HEK293 (cell line): ENCODE measurements at regions not wholly inside any gene's neighbourhood (a gene's known extent, or its start where the extent isn't known, plus 50 kb on each side); places are given as distances from the start of the nearest gene placed in this dataset.

Experiments
- CTCF ChIP-seq: fragments of 450-650 bp; formaldehyde crosslinking; IDR thresholded peaks from 2 replicates; pipeline ENCODE4 v1.5.1; 2016; ENCODE audit warnings: missing biosample characterization, missing genetic modification characterization
- ZNF112 ChIP-seq: fragments of 450-650 bp; formaldehyde crosslinking; IDR thresholded peaks from 2 replicates; pipeline ENCODE4 v1.5.0; 2017; ENCODE audit warnings: missing biosample characterization, missing genetic modification characterization
- ZNF274 ChIP-seq, 2 experiments: fragments of 200-500 bp in 1 of 2; fragments of 450-650 bp in 1 of 2; sonication (Bioruptor generic) in 1 of 2; formaldehyde crosslinking in 1 of 2; IDR thresholded peaks; 2 replicates each; pipeline versions ENCODE4 v1.5.1 to v1.6.1; 2014 to 2016; ENCODE audit warnings: borderline replicate concordance in 1 of 2, inconsistent platforms in 1 of 2, low read length in 1 of 2, missing biosample characterization in 1 of 2, missing genetic modification characterization in 1 of 2
- ZNF558 ChIP-seq: fragments of 450-650 bp; formaldehyde crosslinking; IDR thresholded peaks from 2 replicates; pipeline ENCODE4 v1.5.1; 2016; ENCODE audit warnings: missing biosample characterization, missing genetic modification characterization

- TF ChIP-seq ZNF112 (tag by site-specific recombination) (no peak), ZNF274 (IDR thresholded peaks at IDR 0.05; ENCODE audit: low read length) (no peak), ZNF274 (tag by site-specific recombination; IDR thresholded peaks at IDR 0.05; ENCODE audit: borderline replicate concordance) (no peak), ZNF558 (tag by site-specific recombination) (no peak), CTCF (tag by site-specific recombination) (no peak)
Measured at GRCh38 chr3:161426758-161427157, 55.4 kb upstream of the SPTSSB start.
